Fibroblast of lung (primary cell): ENCODE measurements at regions not wholly inside any gene's neighbourhood (a gene's known extent, or its start where the extent isn't known, plus 50 kb on each side); places are given as distances from the start of the nearest gene placed in this dataset.
"Not testable (repeated sequence)": the region's sequence is repeated elsewhere in the genome, so short reads cannot be mapped to it uniquely, and the experiment has no call there.

ENCODE experiments used
- DNase-seq, 2 donors: peaks; one replicate each; pipeline versions ENCODE4 v3.0.0 to v3.0.0-alpha.2; 2010; ENCODE audit warnings: low read depth in 2 of 2
- H2AFZ ChIP-seq: 2 replicates; pipeline ENCODE4 v1.5.1; 2012; ENCODE audit warnings: low read length, control low read depth, inconsistent platforms
- H3K27ac ChIP-seq: 2 replicates; pipeline ENCODE4 v1.5.1; 2011; ENCODE audit warnings: low read length, control low read depth; ENCODE audit not compliant: insufficient read depth
- H3K27me3 ChIP-seq: 2 replicates; pipeline ENCODE4 v1.5.1; 2011; ENCODE audit warnings: mild to moderate bottlenecking, low read length; ENCODE audit not compliant: control insufficient read depth, insufficient read depth
- H3K36me3 ChIP-seq: 2 replicates; pipeline ENCODE4 v1.5.1; 2011; ENCODE audit warnings: low read length; ENCODE audit not compliant: control insufficient read depth, insufficient read depth
- H3K4me1 ChIP-seq: 2 replicates; pipeline ENCODE4 v1.5.1; 2011; ENCODE audit warnings: low read length; ENCODE audit not compliant: control insufficient read depth, insufficient read depth; ENCODE audit errors: extremely low read depth
- H3K4me2 ChIP-seq: 2 replicates; pipeline ENCODE4 v1.5.1; 2011; ENCODE audit warnings: low read length, control low read depth; ENCODE audit not compliant: insufficient read depth; ENCODE audit errors: extremely low read depth
- H3K4me3 ChIP-seq, 4 experiments: fragments of 200-600 bp in 1 of 4; sonication (generic) in 1 of 4; replicated peaks in 1 of 4; 2 replicates each; pipeline ENCODE4 v1.5.1; 2011 to 2016; ENCODE audit warnings: low read length in 4 of 4, low read depth in 3 of 4, mild to moderate bottlenecking in 3 of 4, control low read depth in 2 of 4, inconsistent platforms in 1 of 4, mixed read lengths in 1 of 4; ENCODE audit not compliant: insufficient read depth in 1 of 4; ENCODE audit errors: control extremely low read depth in 1 of 4
- H3K79me2 ChIP-seq: 2 replicates; pipeline ENCODE4 v1.5.1; 2012; ENCODE audit warnings: mild to moderate bottlenecking, low read length, inconsistent platforms; ENCODE audit not compliant: control insufficient read depth, insufficient read depth
- H3K9ac ChIP-seq: 2 replicates; pipeline ENCODE4 v1.5.1; 2011; ENCODE audit warnings: mild to moderate bottlenecking, low read length, control low read depth; ENCODE audit not compliant: insufficient read depth
- H3K9me3 ChIP-seq: 2 replicates; pipeline ENCODE4 v1.5.1; 2012; ENCODE audit warnings: low read depth, low read length; ENCODE audit not compliant: control insufficient read depth, insufficient read depth
- H4K20me1 ChIP-seq: 2 replicates; pipeline ENCODE4 v1.5.1; 2011; ENCODE audit warnings: low read length; ENCODE audit not compliant: control insufficient read depth, insufficient read depth; ENCODE audit errors: extremely low read depth
- EZH2 ChIP-seq: IDR thresholded peaks from 2 replicates; pipeline ENCODE4 v1.5.1; 2012; ENCODE audit warnings: low read length, control low read depth, mild to moderate bottlenecking; ENCODE audit errors: missing control alignments
- TF ChIP-seq, protein P1 (sequence below), 2 donors: IDR thresholded peaks in 1 of 2; conservative IDR thresholded peaks in 1 of 2; 1 replicate in 1 of 2; 2 replicates in 1 of 2; pipeline ENCODE4 v1.5.1; 2011 to 2012; ENCODE audit warnings: low read length in 2 of 2, control low read depth in 1 of 2, inconsistent platforms in 1 of 2, low read depth in 1 of 2, mild to moderate bottlenecking in 1 of 2

DNA sequence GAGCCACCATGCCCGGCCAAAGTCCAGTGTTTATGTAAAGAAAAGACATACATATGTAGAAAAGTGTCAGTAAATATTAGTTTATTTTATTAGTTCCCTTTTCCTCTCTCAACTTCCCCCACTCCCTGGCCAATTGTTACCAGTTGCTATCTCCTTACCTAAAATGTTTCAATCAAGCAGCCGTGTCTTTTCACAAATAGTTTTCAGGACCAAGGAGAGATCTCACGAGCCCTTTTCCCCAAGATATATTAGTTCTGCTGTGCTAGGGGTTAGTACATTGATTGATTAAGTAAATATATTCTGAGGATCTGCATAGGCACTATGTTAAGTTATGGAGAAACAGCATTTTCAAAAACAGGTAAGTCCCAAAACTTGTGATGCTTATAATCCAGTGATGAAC lies 87.4 kb downstream of the ZIC4 start:
- peak in 1 of 2 donors; percentile 5 for DNase-seq
- H3K27me3 ChIP-seq, result no peaks in the 10 kb centered on the region

DNA sequence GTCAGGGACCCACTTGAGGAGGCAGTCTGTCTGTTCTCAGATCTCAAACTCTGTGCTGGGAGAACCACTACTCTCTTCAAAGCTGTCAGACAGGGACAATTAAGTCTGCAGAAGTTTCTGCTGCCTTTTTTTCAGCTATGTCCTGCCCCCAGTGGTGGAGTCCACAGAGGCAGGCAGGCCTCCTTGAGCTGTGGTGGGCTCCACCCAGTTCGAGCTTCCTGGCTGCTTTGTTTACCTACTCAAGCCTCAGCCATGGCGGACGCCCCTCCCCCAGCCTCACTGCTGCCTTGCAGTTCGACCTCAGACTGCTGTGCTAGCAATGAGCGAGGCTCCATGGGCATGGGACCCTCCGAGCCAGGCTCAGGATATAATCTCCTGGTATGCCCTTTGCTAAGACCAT lies 89.3 kb downstream of the ZIC4 start:
- H3K9me3 ChIP-seq, H3K36me3 ChIP-seq, H3K4me2 ChIP-seq, H3K27me3 ChIP-seq, H3K4me3 ChIP-seq, H3K79me2 ChIP-seq, DNase-seq, H3K9ac ChIP-seq, H4K20me1 ChIP-seq, H2AFZ ChIP-seq, H3K4me1 ChIP-seq, H3K27ac ChIP-seq: not testable (repeated sequence)

More for the DNA sequence above, 87.4 kb downstream of the ZIC4 start:
- Histone ChIP-seq H3K4me3 (no peak overlapping the region), H3K27ac (no peak overlapping the region), H3K9me3 (no peaks in the 10 kb centered on the region), H3K79me2 (no peaks in the 10 kb centered on the region), H2AFZ (no peak overlapping the region), H3K4me1 (no peaks in the 10 kb centered on the region), H3K36me3 (no peaks in the 10 kb centered on the region), H3K9ac (no peak overlapping the region), H3K4me2 (no peak overlapping the region), H4K20me1 (no peaks in the 10 kb centered on the region)
- TF ChIP-seq, protein P1, sequence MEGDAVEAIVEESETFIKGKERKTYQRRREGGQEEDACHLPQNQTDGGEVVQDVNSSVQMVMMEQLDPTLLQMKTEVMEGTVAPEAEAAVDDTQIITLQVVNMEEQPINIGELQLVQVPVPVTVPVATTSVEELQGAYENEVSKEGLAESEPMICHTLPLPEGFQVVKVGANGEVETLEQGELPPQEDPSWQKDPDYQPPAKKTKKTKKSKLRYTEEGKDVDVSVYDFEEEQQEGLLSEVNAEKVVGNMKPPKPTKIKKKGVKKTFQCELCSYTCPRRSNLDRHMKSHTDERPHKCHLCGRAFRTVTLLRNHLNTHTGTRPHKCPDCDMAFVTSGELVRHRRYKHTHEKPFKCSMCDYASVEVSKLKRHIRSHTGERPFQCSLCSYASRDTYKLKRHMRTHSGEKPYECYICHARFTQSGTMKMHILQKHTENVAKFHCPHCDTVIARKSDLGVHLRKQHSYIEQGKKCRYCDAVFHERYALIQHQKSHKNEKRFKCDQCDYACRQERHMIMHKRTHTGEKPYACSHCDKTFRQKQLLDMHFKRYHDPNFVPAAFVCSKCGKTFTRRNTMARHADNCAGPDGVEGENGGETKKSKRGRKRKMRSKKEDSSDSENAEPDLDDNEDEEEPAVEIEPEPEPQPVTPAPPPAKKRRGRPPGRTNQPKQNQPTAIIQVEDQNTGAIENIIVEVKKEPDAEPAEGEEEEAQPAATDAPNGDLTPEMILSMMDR (conservative IDR thresholded peaks at IDR 0.05 in 1 of 2, IDR thresholded peaks at IDR 0.05 in 1 of 2; ENCODE audit: low read depth in 1 of 2, low read length in 2 of 2), result no peak
- TF ChIP-seq EZH2, result no peak

DNA sequence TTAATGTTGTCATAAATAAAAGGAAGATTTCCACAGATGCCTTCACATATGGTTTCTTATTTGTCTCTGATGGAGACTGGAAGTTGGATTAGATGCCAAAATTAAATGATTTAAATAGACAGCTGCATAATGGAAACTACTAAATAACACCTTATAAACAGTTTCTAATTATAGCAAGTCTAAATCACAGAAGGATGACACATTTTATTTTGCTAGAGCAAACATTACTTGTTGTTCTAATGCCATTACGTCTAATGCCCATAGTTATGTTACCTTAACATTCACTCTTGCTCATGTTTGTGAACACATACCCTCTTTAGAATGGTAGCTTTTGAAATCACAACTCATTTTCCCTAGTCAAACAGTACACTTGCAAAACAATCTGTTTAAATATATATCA lies 92.8 kb downstream of the ZIC4 start:
- no peaks in the 10 kb centered on the region for H3K36me3 ChIP-seq
- no peaks in the 10 kb centered on the region for H3K9me3 ChIP-seq
- H3K9ac ChIP-seq, result no peak overlapping the region
- H3K4me2 ChIP-seq, result no peak overlapping the region
- no peaks in the 10 kb centered on the region for H3K79me2 ChIP-seq
- no peaks in the 10 kb centered on the region for H3K4me1 ChIP-seq
- no peak overlapping the region for H3K4me3 ChIP-seq
- no peak overlapping the region for H3K27ac ChIP-seq
- H3K27me3 ChIP-seq, result no peaks in the 10 kb centered on the region
- TF ChIP-seq, protein P1 (conservative IDR thresholded peaks at IDR 0.05 in 1 of 2, IDR thresholded peaks at IDR 0.05 in 1 of 2; ENCODE audit: low read depth in 1 of 2, low read length in 2 of 2), result no peak
- TF ChIP-seq EZH2, result no peak
- H4K20me1 ChIP-seq, result no peaks in the 10 kb centered on the region
- no peak for DNase-seq
- no peak overlapping the region for H2AFZ ChIP-seq
